Activated naive CD8-positive, alpha-beta T cell treated with anti-CD3 and anti-CD28 coated beads, Interleukin-2, amount 10 ng/mL, durations not matched to agents 7 days and 5 days (primary cell): ENCODE measurements at regions not wholly inside any gene's neighbourhood (a gene's known extent, or its start where the extent isn't known, plus 50 kb on each side); places are given as distances from the start of the nearest gene placed in this dataset.
"Not testable (repeated sequence)": the region's sequence is repeated elsewhere in the genome, so short reads cannot be mapped to it uniquely, and the experiment has no call there.

Experiments
- ATAC-seq: fragments of 150-1000 bp; cut with Tn5 transposase; one replicate; pipeline ENCODE4 v1.10.0; 2021; ENCODE audit warnings: low read depth, moderate library complexity
- POLR2A ChIA-PET: fragments of 350-600 bp; sonication (Branson Sonifier 250); formaldehyde crosslinking; loops from one replicate; lab custom pipeline; 2021; ENCODE audit warnings: antibody characterized with exemption; lab: Charles Lee
- DNase-seq: peaks from one replicate; pipeline ENCODE4 v3.0.0; 2021
- H3K27ac Mint-ChIP-seq: one replicate; pipeline ENCODE4 v1.8.0; 2022; ENCODE audit warnings: mild to moderate bottlenecking, mixed read lengths
- H3K27me3 Mint-ChIP-seq: one replicate; pipeline ENCODE4 v1.8.0; 2022; ENCODE audit warnings: mild to moderate bottlenecking, moderate library complexity, mixed read lengths
- H3K36me3 Mint-ChIP-seq: one replicate; pipeline ENCODE4 v1.8.0; 2021; ENCODE audit warnings: mild to moderate bottlenecking, mixed read lengths
- H3K4me1 Mint-ChIP-seq: one replicate; pipeline ENCODE4 v1.8.0; 2021; ENCODE audit warnings: mixed read lengths
- H3K4me3 Mint-ChIP-seq: one replicate; pipeline ENCODE4 v1.8.0; 2022; ENCODE audit warnings: mild to moderate bottlenecking, moderate library complexity, mixed read lengths
- H3K9me3 Mint-ChIP-seq: one replicate; pipeline ENCODE4 v1.8.0; 2021; ENCODE audit warnings: mixed read lengths

DNA sequence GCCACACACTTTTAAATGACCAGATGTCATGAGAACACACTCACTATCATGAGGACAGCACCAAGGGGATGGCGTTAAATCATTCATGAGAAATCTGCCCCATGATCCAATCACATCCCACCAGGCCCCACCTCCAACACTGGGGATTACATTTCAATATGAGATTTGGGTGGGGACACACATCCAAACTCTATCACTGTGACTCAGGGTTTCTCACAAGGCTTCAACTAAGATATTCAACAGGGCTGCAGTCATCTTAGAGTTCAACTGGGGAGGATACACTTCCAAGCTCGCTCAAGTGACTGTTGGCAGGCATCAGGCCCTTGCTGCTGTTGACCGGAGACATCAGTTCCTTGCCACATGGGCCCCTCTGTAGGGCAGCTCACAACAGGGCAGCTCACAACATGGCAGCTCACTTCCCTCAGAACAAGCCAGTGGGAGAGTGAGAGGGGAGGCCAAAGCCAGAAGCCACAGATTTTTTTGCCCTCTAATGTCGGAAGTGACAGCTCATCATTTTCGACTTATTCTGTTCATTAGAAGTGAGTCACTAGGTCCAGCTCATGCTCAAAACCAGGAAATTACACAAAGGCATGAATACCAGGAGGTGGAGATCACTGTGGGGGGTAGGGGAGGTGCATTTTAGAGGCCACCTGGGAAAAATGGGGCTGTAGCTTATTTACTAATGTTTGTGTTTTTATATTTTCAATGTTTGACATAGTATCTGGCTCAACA is 50.8 kb upstream of the PTHLH start:
- H3K27me3 Mint-ChIP-seq = peaks cover 7% of the 10 kb centered on the region
- no peak overlapping the region for H3K4me3 Mint-ChIP-seq
- H3K27ac Mint-ChIP-seq = no peak overlapping the region
- POLR2A ChIA-PET = no interaction called here
- H3K36me3 Mint-ChIP-seq = no peaks in the 10 kb centered on the region
- H3K9me3 Mint-ChIP-seq = no peaks in the 10 kb centered on the region
- H3K4me1 Mint-ChIP-seq = no peaks in the 10 kb centered on the region
- DNase-seq = no peak
- no peak for ATAC-seq

- POLR2A ChIA-PET = no interaction called here
- no peaks in the 10 kb centered on the region for H3K4me1 Mint-ChIP-seq
- H3K4me3 Mint-ChIP-seq = no peak overlapping the region
- no peak for DNase-seq
- H3K27me3 Mint-ChIP-seq = peaks cover 3% of the 10 kb centered on the region
- H3K27ac Mint-ChIP-seq = no peak overlapping the region
- ATAC-seq = no peak
- H3K9me3 Mint-ChIP-seq = no peaks in the 10 kb centered on the region
- no peaks in the 10 kb centered on the region for H3K36me3 Mint-ChIP-seq
Measured at GRCh38 chr12:28024231-28024995, 51.9 kb upstream of the PTHLH start.

DNA sequence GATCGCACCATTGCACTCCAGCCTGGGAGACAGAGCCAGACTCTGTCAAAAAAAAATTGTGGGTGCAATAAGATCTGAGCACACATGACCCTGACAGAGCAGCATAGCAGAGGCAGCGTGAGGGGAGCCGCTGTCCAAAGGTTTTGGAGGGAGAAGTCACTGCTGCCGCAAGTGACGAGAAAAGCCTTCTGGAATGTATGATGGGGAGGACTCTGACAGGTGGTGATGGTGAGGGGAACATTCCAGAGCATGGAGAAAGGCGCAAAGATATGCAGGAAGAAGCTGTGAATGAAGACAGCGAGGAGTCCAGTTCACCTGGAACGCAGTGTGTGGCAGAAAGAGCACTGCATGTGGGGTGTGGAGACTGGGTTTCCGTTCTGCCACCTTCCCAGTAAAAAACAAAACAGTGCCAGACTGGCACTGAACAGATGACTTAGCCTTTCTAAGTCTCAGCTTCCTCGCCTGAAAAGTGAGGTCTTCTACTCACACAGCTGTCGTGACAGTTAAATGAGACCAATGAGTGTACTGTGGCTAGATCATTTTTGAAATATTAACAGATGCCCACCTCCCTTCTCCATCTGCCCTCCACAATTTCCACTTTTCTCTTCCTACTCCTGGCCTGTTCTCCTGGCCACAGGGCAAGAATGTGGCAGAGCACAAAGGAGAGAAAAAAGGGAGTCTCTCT is 53.4 kb upstream of the PTHLH start:
- peaks cover 3% of the 10 kb centered on the region for H3K27me3 Mint-ChIP-seq
- H3K36me3 Mint-ChIP-seq = no peaks in the 10 kb centered on the region
- no peak overlapping the region for H3K4me3 Mint-ChIP-seq
- no peaks in the 10 kb centered on the region for H3K9me3 Mint-ChIP-seq
- ATAC-seq (no peak), DNase-seq (no peak)
- H3K4me1 Mint-ChIP-seq = no peaks in the 10 kb centered on the region
- POLR2A ChIA-PET = no interaction called here
- no peak overlapping the region for H3K27ac Mint-ChIP-seq

DNA sequence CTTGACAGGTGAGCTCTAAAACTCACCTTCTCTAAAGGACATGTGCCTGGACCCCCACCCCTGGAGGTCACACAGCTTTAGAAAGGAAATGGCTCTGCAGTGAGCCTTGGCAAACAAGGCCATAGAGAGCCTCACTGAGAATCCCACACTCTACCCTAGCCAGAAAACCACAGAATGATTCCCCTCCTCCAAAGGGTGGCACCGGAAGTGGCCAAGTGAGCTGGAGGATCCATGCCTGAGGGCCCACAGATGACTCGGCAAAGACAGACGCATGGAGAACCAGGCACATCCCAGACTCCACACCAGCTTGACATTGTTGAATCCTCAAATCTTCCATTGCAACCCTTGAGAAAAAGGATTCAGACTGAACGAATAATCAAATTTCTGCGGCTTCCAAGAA is 54.2 kb upstream of the PTHLH start:
- no peak for ATAC-seq
- peaks cover 2% of the 10 kb centered on the region for H3K9me3 Mint-ChIP-seq
- POLR2A ChIA-PET = no interaction called here
- H3K27me3 Mint-ChIP-seq = peaks cover 3% of the 10 kb centered on the region
- no peaks in the 10 kb centered on the region for H3K4me1 Mint-ChIP-seq
- H3K36me3 Mint-ChIP-seq = no peaks in the 10 kb centered on the region
- no peak overlapping the region for H3K4me3 Mint-ChIP-seq
- no peak overlapping the region for H3K27ac Mint-ChIP-seq
- DNase-seq = no peak

DNA sequence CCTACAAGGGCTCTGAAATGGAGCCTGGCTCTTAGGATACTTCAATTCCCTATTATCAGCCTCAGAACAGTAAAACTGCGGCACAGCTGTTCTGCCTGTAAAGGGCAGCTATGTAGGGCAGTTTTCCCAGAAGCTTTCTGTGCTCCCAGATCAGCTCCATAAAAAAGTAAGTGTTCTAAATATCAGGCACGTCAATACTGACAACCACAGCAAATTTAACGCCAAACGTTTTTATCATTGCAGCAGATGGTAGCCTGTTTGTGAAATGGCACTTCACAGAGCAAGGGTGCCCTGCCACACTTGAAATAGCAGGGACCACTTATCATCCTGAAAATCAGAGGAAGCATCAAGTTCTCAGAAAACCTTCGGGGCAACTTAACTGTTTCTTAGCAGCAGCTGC is 54.8 kb upstream of the PTHLH start:
- Mint-ChIP-seq H3K27ac (no peak overlapping the region), H3K4me1 (no peaks in the 10 kb centered on the region), H3K27me3 (peaks cover 3% of the 10 kb centered on the region), H3K4me3 (no peak overlapping the region), H3K9me3 (peaks cover 2% of the 10 kb centered on the region), H3K36me3 (no peaks in the 10 kb centered on the region)
- POLR2A ChIA-PET = no interaction called here
- no peak for ATAC-seq
- no peak for DNase-seq

DNA sequence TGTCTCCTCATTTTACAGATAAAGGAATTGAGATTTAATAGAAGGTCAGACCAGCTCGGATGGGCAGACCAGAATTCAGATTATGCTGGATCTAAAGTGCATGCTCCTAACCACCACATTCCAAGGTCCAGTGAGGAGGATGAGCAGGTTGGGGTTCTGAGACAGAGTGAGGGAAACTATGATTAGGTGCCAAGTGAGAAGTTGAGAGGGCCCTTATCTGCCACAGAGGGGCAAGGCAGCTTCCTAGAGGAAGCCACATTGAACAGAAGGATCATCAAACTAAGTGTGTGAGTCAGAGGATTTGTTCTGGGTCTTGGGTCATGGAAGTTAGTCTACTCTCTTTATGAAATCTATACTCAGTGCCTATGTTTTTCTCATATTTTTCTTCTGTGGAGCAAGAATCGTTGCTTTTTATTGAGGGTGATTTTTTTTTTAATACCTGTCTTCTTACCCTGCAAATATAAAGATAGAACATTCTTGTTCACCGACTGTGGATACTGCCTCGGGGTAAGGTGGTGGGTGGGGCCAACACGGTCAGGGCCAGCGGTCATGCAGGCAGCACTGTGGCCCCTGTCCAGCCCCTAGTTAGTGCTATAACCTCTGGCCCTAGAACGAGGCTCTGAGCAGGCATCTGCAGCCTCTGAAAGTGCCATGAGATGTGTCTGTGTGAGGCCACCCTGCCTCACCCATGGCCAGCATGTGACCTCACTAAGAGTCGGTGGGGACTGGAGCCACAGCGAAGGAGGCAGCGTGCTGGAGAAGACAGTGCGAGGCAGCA is 55.6 kb upstream of the PTHLH start:
- no peaks in the 10 kb centered on the region for H3K36me3 Mint-ChIP-seq
- peaks cover 2% of the 10 kb centered on the region for H3K27me3 Mint-ChIP-seq
- peaks cover 2% of the 10 kb centered on the region for H3K9me3 Mint-ChIP-seq
- ATAC-seq (no peak), DNase-seq (no peak)
- H3K4me1 Mint-ChIP-seq = no peaks in the 10 kb centered on the region
- H3K4me3 Mint-ChIP-seq = no peak overlapping the region
- POLR2A ChIA-PET = no interaction called here
- no peak overlapping the region for H3K27ac Mint-ChIP-seq

DNA sequence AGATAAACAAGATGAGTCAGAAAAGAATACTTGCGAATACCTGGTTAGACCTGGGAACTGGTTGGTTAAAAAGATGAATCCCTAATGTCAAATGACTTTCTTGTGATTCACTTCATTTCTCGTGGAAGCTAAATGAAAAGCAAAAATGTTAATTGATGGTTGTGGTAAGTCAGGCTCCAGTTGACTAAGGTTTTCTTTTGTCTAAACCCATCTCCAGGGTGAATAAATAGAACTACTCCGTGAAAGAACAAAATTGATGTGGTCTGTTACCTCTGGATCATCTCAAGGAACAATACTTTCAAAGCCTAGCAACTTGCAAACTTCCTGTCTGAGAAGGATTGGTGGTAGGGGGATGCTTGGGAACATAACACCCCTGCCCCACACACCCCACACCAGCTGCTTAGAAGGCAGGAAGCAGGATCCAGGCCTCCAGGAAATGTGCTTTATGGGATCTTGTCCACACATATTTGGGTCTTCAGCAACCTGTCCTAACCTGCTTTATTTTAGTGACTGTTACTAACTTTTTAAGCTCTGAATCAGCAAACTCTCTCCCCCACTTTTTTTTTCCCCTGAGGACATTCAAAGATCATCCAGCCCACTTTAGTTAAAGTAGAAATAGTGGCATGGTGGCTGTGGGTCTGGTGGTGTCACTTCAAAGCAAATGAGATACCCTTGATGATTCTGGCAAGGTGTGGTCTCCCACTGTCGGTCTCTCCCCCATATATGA is 60.4 kb upstream of the PTHLH start:
- peaks cover 2% of the 10 kb centered on the region for H3K9me3 Mint-ChIP-seq
- H3K27me3 Mint-ChIP-seq = peaks cover 3% of the 10 kb centered on the region
- no peak overlapping the region for H3K27ac Mint-ChIP-seq
- no peak overlapping the region for H3K4me3 Mint-ChIP-seq
- no peaks in the 10 kb centered on the region for H3K4me1 Mint-ChIP-seq
- ATAC-seq = no peak
- H3K36me3 Mint-ChIP-seq = no peaks in the 10 kb centered on the region
- POLR2A ChIA-PET = no interaction called here
- DNase-seq = no peak

- Mint-ChIP-seq H3K36me3 (no peaks in the 10 kb centered on the region), H3K4me1 (no peaks in the 10 kb centered on the region), H3K27ac (no peak overlapping the region), H3K4me3 (no peak overlapping the region), H3K9me3 (peaks cover 2% of the 10 kb centered on the region), H3K27me3 (peaks cover 3% of the 10 kb centered on the region)
- ATAC-seq (no peak), DNase-seq (no peak)
- POLR2A ChIA-PET = no interaction called here
Measured at GRCh38 chr12:28033538-28033915, 61.0 kb upstream of the PTHLH start.

- Mint-ChIP-seq H3K4me3 (no peak overlapping the region), H3K27ac (no peak overlapping the region), H3K4me1 (no peaks in the 10 kb centered on the region), H3K36me3 (no peaks in the 10 kb centered on the region), H3K27me3 (peaks cover 3% of the 10 kb centered on the region), H3K9me3 (peaks cover 2% of the 10 kb centered on the region)
- no peak for ATAC-seq
- POLR2A ChIA-PET = no interaction called here
- no peak for DNase-seq
Measured at GRCh38 chr12:28034271-28034670, 61.7 kb upstream of the PTHLH start.

DNA sequence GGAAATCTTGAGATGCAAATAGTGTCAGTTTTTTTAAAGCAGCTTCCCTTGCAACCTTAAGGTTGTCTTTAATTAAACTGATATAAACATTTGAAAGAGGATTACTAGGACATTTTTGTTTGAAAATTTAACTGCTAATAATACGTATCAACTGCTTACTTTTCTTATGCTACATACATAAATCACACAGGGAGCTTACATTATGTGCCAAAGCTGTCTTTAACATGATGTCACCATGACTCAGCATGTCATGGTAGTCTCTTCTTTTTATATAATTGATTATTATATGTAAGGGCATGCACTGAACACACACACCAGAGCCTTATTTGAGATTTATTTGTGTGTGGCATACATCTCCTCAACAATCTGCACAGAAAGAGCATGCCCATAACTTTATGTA is 63.0 kb upstream of the PTHLH start:
- Mint-ChIP-seq H3K27ac (no peak overlapping the region), H3K9me3 (peaks cover 2% of the 10 kb centered on the region), H3K36me3 (no peaks in the 10 kb centered on the region), H3K4me1 (no peaks in the 10 kb centered on the region), H3K27me3 (peaks cover 5% of the 10 kb centered on the region), H3K4me3 (no peak overlapping the region)
- POLR2A ChIA-PET = no interaction called here
- DNase-seq (no peak), ATAC-seq (no peak)

DNA sequence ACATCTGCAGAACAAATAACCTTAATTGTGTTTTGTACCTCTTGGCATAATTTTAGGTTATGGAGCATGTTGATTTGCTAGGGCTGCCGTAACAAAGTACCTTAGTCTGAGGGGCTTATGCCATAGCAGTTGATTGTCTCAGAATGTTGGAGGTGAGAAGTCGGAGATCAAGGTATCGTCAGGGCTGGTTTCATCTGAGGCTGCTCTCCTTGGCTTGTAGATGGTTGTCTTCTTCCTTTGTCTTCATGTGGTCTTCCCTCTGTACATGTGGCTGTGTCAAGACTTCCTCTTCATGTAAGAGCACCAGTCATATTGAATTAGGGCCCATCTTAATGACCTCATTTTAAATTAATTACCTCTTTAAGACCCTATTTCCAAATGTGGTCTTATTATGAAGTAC is 64.4 kb upstream of the PTHLH start:
- Mint-ChIP-seq H3K9me3 (no peaks in the 10 kb centered on the region), H3K4me3 (no peak overlapping the region), H3K27ac (no peak overlapping the region), H3K27me3 (peaks cover 5% of the 10 kb centered on the region), H3K36me3 (no peaks in the 10 kb centered on the region), H3K4me1 (no peaks in the 10 kb centered on the region)
- POLR2A ChIA-PET = no interaction called here
- ATAC-seq = no peak
- no peak for DNase-seq

- Mint-ChIP-seq H3K27me3 (peaks cover 2% of the 10 kb centered on the region), H3K4me1 (no peaks in the 10 kb centered on the region), H3K9me3 (peaks cover 2% of the 10 kb centered on the region), H3K27ac (no peak overlapping the region), H3K36me3 (no peaks in the 10 kb centered on the region), H3K4me3 (no peak overlapping the region)
- POLR2A ChIA-PET = no interaction called here
- ATAC-seq (no peak), DNase-seq (no peak)
Measured at GRCh38 chr12:28040246-28040645, 67.7 kb upstream of the PTHLH start.

GRCh38 chr12:28046600-28046999 is 74.1 kb upstream of the PTHLH start:
- H3K27ac Mint-ChIP-seq, POLR2A ChIA-PET, H3K4me3 Mint-ChIP-seq, DNase-seq, ATAC-seq, H3K9me3 Mint-ChIP-seq, H3K27me3 Mint-ChIP-seq, H3K4me1 Mint-ChIP-seq, H3K36me3 Mint-ChIP-seq: not testable (repeated sequence)
